GM23338 (cell line): ENCODE measurements at regions not wholly inside any gene's neighbourhood (a gene's known extent, or its start where the extent isn't known, plus 50 kb on each side); places are given as distances from the start of the nearest gene placed in this dataset.

ENCODE experiments used
- CREB1 ChIP-seq: fragments of 250-450 bp; sonication (Bioruptor Pico); IDR thresholded peaks from 2 replicates; pipeline ENCODE4 v1.5.0; 2020; ENCODE audit warnings: low read depth, mild to moderate bottlenecking, moderate library complexity
- CTCF ChIP-seq, 2 experiments: fragments of 200-600 bp in 1 of 2; sonication (generic) in 1 of 2; conservative IDR thresholded peaks; 2 replicates each; pipeline versions ENCODE4 v1.5.1 to v1.6.1; 2016 to 2017; ENCODE audit warnings: antibody characterized with exemption in 2 of 2, low read depth in 2 of 2, mild to moderate bottlenecking in 2 of 2, moderate library complexity in 1 of 2
- EZH2 ChIP-seq: fragments of 200-600 bp; sonication (generic); IDR thresholded peaks from one replicate; pipeline ENCODE4 v1.8.0; 2017; ENCODE audit warnings: antibody characterized with exemption, mild to moderate bottlenecking, low read depth; ENCODE audit not compliant: unreplicated experiment
- EZH2phosphoT487 ChIP-seq: fragments of 200-600 bp; sonication (generic); IDR thresholded peaks from one replicate; pipeline ENCODE4 v1.8.1; 2018; ENCODE audit warnings: antibody characterized with exemption; ENCODE audit not compliant: unreplicated experiment
- POLR2AphosphoS5 ChIP-seq: IDR thresholded peaks from 2 replicates; pipeline ENCODE4 v1.6.1; 2016; ENCODE audit warnings: antibody characterized with exemption, low read depth
- ZNF331 ChIP-seq: fragments of 250-450 bp; sonication (Bioruptor Pico); IDR thresholded peaks from 2 replicates; pipeline ENCODE4 v1.5.0; 2020; ENCODE audit warnings: low read depth, mild to moderate bottlenecking, moderate library complexity
- TF ChIP-seq, protein P1 (sequence below): IDR thresholded peaks from 2 replicates; pipeline ENCODE4 v1.6.1; 2016; ENCODE audit warnings: antibody characterized with exemption

GRCh38 chr2:41686156-41686555 lies 361.7 kb upstream of the PKDCC start:
- TF ChIP-seq CTCF (conservative IDR thresholded peaks at IDR 0.05; ENCODE audit: low read depth in 2 of 2) (no peak), EZH2phosphoT487 (no peak), CREB1 (no peak), POLR2AphosphoS5 (no peak), ZNF331 (CRISPR knock-in tag) (no peak), EZH2 (no peak)
- TF ChIP-seq, protein P1, sequence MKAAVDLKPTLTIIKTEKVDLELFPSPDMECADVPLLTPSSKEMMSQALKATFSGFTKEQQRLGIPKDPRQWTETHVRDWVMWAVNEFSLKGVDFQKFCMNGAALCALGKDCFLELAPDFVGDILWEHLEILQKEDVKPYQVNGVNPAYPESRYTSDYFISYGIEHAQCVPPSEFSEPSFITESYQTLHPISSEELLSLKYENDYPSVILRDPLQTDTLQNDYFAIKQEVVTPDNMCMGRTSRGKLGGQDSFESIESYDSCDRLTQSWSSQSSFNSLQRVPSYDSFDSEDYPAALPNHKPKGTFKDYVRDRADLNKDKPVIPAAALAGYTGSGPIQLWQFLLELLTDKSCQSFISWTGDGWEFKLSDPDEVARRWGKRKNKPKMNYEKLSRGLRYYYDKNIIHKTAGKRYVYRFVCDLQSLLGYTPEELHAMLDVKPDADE, result no peak
